ENCODE measurements at regions not wholly inside any gene's neighbourhood (a gene's known extent, or its start where the extent isn't known, plus 50 kb on each side); places are given as distances from the start of the nearest gene placed in this dataset.

- TF ChIP-seq POLR2A (IDR thresholded peaks at IDR 0.05; ENCODE audit: low read length) (no peak), MAX (IDR thresholded peaks at IDR 0.05) (no peak)
- TF ChIP-seq, protein P1, sequence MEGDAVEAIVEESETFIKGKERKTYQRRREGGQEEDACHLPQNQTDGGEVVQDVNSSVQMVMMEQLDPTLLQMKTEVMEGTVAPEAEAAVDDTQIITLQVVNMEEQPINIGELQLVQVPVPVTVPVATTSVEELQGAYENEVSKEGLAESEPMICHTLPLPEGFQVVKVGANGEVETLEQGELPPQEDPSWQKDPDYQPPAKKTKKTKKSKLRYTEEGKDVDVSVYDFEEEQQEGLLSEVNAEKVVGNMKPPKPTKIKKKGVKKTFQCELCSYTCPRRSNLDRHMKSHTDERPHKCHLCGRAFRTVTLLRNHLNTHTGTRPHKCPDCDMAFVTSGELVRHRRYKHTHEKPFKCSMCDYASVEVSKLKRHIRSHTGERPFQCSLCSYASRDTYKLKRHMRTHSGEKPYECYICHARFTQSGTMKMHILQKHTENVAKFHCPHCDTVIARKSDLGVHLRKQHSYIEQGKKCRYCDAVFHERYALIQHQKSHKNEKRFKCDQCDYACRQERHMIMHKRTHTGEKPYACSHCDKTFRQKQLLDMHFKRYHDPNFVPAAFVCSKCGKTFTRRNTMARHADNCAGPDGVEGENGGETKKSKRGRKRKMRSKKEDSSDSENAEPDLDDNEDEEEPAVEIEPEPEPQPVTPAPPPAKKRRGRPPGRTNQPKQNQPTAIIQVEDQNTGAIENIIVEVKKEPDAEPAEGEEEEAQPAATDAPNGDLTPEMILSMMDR (IDR thresholded peaks at IDR 0.05) = no peak
These were observed 132.0 kb upstream of the ATP2B2 start for GRCh38 chr3:10637342-10637741.
